HG02571 (cell line): ENCODE measurements at regions not wholly inside any gene's neighbourhood (a gene's known extent, or its start where the extent isn't known, plus 50 kb on each side); places are given as distances from the start of the nearest gene placed in this dataset.
A peak's percentile ranks its signal among the peaks of the same experiment; 100 is the strongest.
"Not testable (repeated sequence)": the region's sequence is repeated elsewhere in the genome, so short reads cannot be mapped to it uniquely, and the experiment has no call there.

Source experiments
- ATAC-seq: cut with Tn5 transposase; IDR thresholded peaks from one replicate; pipeline ENCODE4 v1.9.1; 2021; ENCODE audit warnings: mild to moderate bottlenecking, moderate library complexity; ENCODE audit not compliant: unreplicated experiment

DNA sequence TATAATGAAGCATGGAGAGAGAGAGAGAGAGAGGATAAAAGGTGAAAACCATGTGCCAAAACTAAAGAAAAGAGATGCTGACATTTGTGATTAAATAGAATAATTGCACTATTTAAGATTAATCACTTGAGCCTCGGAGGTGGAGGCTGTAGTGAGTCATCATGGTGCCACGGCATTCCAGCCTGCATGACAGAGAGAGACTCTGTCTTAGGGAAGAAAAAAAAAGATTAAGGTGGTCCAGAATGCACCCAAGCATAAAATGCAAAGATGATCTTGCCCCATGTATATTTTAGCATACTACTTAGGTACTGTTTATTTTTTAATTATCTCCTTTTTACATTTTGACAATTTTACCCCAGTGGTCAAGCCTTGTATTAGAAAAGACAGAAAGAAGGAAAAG, 742.5 kb downstream of the SPATA31A1 start:
- ATAC-seq = not testable (repeated sequence)

DNA sequence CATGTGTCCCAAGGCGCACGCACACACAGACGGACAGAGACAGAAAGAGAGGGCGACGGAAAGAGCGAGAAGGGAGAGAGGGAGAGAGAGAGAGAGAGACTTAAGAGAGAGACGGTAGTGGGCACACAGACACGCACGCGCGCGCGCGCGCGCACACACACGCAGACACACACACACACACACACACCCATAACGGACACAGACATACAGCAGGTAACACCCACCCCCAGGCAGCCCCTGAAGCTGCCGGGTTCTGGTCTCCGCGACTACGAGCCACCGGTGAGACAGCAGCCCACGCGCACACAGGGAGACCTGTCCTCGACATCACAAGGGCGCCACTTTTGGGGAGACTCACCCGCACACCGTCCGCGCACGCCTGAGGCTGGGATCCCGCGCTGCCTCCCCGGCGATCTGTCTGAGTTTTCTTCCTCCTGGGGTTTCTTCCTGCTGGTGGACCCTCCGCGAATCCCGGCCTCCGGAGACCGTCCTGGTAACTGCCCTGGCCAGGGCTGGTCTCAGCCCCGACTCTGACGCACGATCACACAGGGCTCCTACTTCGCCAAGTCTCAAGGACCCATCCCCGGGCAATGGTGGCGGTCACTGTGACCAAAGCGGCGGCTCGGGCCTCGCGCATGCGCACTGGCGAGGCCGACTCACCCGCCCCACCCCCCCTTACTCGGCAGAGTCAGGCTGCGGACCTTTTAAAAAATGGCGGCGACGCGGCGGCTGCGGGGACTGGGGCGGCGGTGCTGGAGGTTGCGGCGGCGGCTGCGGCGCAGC, 750.7 kb downstream of the SPATA31A1 start:
- ATAC-seq = not testable (repeated sequence)

DNA sequence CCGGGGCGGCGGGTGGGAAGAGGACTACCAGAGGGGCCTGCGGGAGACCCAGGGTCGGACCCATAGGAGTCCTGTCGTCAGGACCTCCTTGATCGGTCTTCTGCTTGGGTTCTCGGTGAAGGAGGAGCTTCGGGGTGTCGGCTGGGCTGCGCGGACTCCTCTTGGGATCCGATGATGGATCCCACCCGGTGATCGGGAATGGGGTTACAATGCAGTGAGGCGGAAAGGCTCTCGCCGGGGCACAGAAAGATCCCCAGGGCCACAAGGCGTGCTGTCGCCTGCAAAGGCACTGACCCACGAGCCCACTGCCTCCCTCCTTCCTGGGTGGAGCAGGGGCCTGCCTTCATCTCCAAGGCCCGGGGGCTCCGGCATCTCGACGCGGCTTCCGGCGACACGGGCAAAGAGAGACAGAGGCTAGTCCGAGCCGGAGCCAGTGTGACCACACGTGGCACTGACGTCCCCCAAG, 751.3 kb downstream of the SPATA31A1 start:
- not testable (repeated sequence) for ATAC-seq

DNA sequence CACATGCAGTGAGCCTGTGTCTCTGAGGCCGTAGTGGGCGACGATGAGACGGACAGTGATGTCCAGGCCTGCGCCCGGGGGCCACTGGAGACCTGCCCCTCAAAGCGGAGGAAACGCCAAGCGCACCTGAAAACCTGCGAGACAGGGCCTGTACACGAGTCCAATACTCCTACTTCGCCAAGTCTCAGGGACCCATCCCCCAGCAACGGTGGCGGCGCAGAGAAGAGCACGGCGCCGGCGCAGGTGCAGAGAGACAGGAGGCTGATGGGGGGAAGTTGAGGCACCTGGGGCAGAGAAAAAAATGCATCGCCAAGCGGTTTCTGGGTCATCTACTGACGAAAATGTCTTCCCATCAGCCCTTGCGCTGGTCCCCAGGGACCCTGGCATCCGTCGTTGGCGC, 751.8 kb downstream of the SPATA31A1 start:
- ATAC-seq = not testable (repeated sequence)

DNA sequence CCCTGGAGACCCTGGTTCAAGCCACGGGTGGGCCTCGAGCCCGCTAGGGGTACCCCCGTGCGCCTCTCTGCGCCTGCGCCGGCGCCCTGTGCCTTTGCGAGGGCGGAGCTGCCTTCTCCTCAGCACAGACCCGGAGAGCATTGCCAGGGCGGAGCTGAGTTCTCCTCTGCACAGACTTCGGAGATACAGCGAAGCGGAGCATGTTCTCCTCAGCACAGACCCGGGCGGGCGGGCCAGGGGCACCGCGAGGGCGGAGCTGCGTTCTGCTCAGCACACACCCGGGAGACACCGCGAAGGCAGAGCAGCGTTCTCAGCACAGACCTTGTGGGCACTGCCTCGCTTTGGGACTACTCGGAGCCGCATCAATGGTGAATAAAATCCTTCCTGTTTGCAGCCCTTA, 753.0 kb downstream of the SPATA31A1 start:
- not testable (repeated sequence) for ATAC-seq

DNA sequence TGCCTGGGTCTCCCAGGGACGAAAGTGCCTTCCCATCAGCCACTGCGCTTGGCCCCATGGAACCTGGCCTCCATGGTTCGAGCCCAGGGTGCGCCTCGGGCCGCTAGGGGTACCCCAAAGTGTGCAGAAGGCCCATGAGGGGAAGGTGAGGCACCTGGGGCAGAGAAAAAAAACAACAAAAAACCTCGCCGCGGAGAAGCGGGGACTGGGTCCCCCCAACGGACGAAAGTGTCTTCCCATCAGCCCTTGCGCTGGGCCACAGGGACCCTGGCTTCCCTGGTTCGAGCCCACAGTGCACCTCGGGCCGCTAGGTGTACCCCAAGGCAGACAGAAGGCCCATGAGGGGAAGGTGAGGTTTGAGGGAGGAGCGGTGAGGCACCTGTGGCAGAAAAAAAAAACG, 755.3 kb downstream of the SPATA31A1 start:
- not testable (repeated sequence) for ATAC-seq

DNA sequence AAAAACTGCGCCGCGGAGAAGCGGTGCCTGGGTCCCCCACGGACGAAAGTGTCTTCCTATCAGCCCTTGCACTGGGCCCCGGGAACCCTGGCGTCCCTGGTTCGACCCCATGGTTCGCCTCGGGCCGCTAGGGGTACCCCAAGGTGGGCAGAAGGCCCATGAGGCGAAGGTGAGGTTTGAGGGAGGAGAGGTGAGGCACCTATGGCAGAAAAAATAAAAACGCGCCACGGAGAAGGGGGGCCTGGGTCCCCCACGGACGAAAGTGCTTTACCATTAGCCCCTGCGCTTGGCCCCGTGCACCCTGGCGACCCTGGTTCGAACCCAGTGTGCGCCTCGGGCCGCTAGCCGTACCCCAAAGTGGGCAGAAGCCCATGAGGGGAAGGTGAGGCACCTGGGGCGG, 756.1 kb downstream of the SPATA31A1 start:
- ATAC-seq = not testable (repeated sequence)

DNA sequence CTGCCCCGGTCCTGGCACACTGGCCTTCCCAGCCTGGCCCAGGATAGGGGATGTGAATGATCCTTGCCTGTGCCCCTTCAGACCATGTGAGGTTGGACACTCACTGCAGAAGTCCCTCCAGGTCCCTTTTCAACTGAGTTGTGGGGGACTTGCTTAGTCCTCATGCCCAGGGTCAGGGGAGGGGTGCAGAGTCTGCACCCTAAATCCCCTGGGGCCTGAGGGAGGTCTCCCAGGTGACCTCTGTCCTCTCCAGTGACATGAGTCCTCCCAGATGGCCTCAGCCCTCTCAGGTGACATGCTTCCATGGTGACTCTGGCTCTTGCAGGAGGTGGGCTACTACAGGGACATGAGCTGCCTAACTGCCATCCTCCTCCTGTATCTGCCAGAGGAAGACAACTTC, 775.1 kb downstream of the SPATA31A1 start:
- not testable (repeated sequence) for ATAC-seq

DNA sequence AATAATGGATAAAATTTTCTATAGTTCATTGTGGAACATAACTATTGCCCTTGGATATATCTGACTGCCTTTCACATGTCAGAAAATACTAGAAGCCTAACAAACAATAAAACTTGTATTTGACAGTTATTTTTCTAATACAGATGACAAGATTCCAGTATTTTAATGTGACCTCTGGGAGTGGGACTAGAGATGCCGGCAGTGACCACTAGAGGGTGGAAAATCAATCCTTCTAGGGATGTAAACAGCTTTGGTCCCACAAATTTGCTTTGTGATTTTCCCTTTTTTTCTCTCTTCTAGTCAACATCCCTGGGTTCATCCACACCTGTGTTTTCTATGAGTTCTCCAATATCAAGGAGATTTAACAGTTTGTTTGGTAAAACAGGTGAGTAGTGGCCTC, 813.7 kb downstream of the SPATA31A1 start:
- peak; percentile 61 for ATAC-seq

DNA sequence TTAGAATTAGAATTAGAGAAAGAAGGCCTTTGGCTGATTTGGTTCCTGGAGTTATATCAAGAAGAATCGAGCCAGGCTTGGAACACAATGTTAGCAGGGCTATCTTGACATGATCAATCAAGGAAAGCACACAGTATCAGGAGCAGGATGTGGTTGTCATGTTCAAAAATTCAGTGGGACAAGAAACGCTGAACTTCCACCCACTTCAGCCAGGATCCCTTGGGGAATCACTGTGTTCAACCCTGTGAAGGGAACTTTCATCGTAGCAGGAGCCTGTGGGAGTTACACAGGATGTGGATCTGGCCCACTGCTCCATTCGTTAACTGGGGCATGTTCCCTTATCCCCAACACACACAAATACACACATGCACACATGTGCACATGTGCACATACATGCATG, 817.8 kb downstream of the SPATA31A1 start:
- ATAC-seq = not testable (repeated sequence)

DNA sequence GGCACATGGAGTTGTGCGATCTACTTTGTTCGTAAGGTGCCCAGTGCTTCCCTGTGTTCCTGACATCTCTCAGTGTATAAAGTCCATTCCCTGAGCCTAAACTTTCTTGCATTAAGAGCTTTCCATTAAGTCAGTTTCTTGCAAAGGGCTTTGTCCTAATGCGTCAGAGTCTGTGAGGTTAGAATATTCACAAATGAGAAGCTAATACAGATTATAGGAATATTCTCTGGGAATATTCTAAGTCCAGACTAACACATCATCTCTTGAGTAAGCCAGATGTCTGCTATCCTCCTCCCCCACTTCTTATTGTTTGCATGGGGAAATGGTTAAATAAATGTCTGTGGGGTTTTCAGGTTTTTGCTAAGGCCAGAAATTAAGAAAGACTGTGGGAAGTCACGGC, 818.6 kb downstream of the SPATA31A1 start:
- ATAC-seq = not testable (repeated sequence)

DNA sequence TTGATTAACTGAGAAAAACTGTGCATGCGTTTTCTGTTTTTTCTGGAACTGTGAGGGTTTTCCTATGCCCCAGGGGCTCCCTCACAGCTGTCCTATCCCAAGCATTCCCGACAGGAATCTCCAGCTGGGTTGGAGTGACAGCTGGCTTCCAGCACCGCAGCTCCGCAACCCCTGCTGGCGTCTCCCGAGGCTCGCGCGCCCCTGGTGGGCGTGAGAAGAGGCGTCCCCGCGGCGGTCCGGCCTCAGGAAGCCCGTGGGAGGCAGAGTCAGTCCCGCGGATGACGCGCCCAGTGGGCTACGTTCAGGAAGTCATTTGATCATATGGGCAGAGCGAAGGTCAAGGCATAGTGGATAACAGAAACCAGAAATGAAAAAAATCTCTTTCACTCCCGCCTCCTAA, 821.9 kb downstream of the SPATA31A1 start:
- ATAC-seq = not testable (repeated sequence)

DNA sequence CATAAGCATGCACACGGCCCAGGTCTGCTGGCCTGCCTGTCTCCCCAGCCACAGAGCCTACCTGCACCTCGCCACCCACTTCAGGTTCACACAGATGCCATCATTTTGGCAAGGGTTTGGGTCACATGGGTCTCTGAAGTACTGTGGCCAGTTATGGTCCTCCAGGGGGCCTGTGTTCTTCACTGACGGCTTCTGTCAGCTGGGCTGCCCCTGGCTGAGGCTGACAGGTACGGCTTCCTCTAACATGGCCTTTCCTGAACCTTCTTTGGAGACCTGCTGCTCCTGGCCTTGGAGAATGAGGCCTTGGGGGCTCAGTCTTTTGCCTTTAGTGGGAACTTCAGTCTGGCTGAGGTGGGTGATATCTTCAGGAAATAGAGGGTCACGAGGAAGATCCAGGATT, 835.9 kb downstream of the SPATA31A1 start:
- not testable (repeated sequence) for ATAC-seq

DNA sequence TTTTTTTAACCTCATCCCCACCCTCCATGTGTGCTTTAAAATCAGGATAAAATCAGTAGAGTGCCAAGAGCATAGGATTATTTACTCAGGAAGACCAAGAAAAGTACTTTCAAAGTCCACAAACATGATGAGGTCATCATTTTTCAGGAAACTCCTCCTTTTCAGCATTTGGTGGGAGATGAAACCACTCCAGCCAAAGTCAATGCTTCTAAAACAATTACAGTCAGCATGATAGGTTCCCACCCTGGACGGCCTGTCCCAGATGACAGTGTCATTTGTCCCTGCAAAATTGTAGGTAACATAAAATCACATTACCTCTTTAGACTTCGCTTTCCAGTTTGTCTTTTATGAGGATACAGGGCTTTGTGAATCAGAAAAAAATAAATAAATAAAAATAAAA, 836.7 kb downstream of the SPATA31A1 start:
- not testable (repeated sequence) for ATAC-seq

DNA sequence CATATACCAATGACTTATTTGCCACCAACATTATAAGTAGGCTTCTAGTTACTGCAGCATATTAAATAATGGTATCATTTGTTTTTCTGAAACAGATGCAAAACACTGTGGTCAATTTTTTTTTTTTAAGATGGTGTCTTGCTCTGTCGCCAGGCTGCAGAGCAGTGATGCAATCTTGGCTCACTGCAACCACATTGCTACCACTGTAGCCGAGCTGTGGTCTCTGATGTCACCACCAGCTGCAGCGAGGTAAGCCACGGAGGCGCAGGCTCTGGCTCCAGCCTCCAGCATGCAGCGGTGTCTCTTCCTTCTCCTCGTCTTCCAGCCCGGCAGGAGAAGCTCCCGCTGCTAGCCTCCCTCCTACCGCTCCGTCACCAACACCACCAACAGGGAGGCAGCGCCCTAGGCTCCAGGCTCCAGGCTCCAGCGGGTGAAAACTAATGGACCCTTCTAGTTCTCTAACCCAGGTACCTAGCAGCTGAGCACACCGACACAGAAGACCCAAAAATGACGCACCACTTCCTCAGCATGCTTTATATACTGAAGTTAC, 840.8 kb downstream of the SPATA31A1 start:
- ATAC-seq = not testable (repeated sequence)

DNA sequence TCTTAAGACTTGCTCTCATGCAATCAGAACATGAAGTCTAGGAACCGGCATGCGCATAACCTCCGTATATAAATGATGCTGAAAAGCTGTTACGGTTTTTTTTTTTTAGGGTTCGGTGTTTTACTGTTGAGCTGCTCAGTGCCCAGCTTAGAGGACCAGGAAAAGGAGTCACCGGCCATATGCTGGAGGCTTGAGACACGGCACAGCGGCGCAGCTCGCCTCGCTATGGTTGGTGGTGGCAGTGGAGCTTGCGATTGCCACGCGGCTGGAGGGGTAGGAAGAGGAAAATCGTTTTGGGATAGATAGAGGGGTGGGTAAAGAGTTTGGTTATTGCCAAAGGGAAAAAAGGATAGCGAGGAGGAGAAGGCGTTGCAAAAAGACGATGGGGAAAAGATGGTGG, 841.3 kb downstream of the SPATA31A1 start:
- not testable (repeated sequence) for ATAC-seq

DNA sequence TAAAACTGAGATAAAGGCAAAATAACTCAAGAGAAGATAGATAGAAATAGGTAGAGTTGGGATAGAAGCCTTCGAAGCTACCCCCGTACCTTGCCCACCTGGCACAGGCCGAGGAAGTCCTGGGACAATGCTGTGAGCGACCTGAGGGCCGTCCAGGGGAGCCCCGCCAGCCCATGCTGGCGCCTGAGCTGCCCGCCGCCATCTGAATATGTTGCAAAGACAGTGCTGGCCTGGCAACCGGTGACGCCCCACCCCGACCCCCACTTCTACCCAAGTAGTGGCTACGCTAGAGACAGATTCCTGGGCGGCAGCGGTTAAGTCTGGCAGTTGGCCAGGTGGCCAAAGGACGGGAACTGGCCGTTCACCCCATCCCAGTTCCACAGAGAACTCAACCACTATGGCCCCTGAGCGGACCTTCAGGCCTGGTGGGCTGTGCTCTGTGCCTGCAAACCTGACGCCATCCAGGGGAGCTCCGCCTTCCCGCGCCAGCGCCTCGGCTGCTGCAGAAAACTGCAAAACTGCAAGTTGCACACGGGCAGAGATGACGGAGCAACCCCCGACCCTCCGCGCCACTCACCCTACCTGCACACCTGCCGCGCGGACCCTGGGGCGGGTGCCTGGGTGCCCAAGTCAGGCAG, 866.2 kb downstream of the SPATA31A1 start:
- ATAC-seq = not testable (repeated sequence)

DNA sequence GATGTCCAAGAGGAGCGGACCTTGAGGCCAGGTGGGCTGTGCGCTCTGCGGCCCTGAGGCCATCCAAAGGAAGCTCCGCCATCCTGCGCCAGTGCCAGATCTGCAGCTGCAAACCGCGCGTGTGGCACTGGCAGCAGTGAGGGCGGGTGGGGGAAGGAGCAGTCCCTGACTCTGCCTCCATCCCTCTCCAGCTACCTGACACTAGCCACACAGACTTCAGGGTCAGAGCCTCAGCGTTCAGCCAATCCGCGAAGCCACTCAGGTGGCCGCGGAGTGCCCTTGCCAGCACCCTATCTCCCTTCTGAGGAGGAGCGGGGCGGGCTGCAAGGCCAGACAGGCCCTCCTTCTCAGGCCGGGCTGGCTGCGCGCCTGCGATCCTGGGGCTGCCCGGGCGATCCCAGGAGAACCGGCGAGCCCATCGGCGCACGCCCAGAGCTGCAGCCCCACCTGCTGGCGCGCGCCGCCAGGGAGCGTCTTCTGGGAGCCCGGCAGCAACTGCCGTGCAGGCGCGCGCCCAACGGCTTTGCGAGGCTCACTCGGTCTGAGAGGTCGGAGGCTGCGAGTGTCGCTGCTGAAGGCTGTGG, 867.2 kb downstream of the SPATA31A1 start:
- not testable (repeated sequence) for ATAC-seq

DNA sequence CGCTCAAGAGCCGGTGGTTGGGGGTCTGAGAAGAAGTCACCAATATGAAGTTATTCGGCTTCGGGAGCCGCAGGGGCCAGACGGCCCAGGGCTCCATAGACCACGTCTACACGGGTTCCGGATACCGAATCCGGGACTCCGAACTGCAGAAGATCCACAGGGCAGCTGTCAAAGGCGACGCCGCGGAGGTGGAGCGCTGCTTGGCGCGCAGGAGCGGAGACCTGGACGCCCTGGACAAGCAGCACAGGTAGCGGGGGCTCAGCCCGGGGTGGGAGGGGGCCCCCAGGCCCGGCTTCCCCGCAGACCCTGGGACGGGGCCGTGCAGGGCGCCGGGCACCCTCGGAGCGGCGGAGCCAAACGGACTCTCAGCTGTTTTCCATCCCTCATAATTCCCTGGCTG, 867.9 kb downstream of the SPATA31A1 start:
- not testable (repeated sequence) for ATAC-seq
